Transverse colon (tissue), 4 donors: ENCODE measurements at regions not wholly inside any gene's neighbourhood (a gene's known extent, or its start where the extent isn't known, plus 50 kb on each side); places are given as distances from the start of the nearest gene placed in this dataset.

Experiments
- CTCF ChIP-seq, 5 experiments: fragments of 200-600 bp in 3 of 5; fragments of 450-650 bp in 2 of 5; sonication (generic) in 3 of 5; IDR thresholded peaks; 1 replicate in 2 of 5; 2 replicates in 3 of 5; pipeline ENCODE4 v1.5.1; 2016 to 2017; ENCODE audit warnings: antibody characterized with exemption in 5 of 5, inconsistent platforms in 3 of 5, mild to moderate bottlenecking in 2 of 5, moderate library complexity in 1 of 5
- EP300 ChIP-seq: sonication (generic); formaldehyde crosslinking; IDR thresholded peaks from one replicate; pipeline ENCODE4 v1.6.1; 2017; ENCODE audit warnings: antibody characterized with exemption, low read depth
- POLR2A ChIP-seq: fragments of 450-650 bp; IDR thresholded peaks from one replicate; pipeline ENCODE4 v1.6.1; 2016; ENCODE audit warnings: antibody characterized with exemption, mild to moderate bottlenecking, moderate library complexity
- POLR2AphosphoS5 ChIP-seq, 3 donors: sonication (generic); formaldehyde crosslinking; IDR thresholded peaks; one replicate each; pipeline ENCODE4 v1.6.1; 2016; ENCODE audit warnings: antibody characterized with exemption in 3 of 3

GRCh38 chr1:37358992-37359391, 115.4 kb upstream of the ZC3H12A start:
- no peak for TF ChIP-seq CTCF (IDR thresholded peaks at IDR 0.05)
- TF ChIP-seq POLR2AphosphoS5 (IDR thresholded peaks at IDR 0.05), result no peak
- no peak for TF ChIP-seq POLR2A
- no peak for TF ChIP-seq EP300
